AG09309 (cell line): ENCODE measurements at regions not wholly inside any gene's neighbourhood (a gene's known extent, or its start where the extent isn't known, plus 50 kb on each side); places are given as distances from the start of the nearest gene placed in this dataset.

Experiments
- DNase-seq: peaks from one replicate; pipeline ENCODE4 v3.0.0-alpha.2; 2010; ENCODE audit warnings: low read depth
- H3K4me3 ChIP-seq: 2 replicates; pipeline ENCODE4 v1.5.1; 2011; ENCODE audit warnings: mild to moderate bottlenecking, low read depth, low read length, moderate library complexity; ENCODE audit not compliant: control insufficient read depth
- CTCF ChIP-seq: IDR thresholded peaks from 2 replicates; pipeline ENCODE4 v1.5.1; 2011; ENCODE audit warnings: mild to moderate bottlenecking, low read depth, low read length, inconsistent platforms; ENCODE audit not compliant: insufficient read depth, control insufficient read depth; ENCODE audit errors: missing control alignments

GRCh38 chr22:27404441-27404840, 397.1 kb downstream of the MN1 start:
- no peak for TF ChIP-seq CTCF
- H3K4me3 ChIP-seq = no peak overlapping the region
- no peak for DNase-seq

- no peak for DNase-seq
- peak; percentile 86 for TF ChIP-seq CTCF
- no peak overlapping the region for H3K4me3 ChIP-seq
Observed at GRCh38 chr22:27405672-27406388, 395.7 kb downstream of the MN1 start.

DNA sequence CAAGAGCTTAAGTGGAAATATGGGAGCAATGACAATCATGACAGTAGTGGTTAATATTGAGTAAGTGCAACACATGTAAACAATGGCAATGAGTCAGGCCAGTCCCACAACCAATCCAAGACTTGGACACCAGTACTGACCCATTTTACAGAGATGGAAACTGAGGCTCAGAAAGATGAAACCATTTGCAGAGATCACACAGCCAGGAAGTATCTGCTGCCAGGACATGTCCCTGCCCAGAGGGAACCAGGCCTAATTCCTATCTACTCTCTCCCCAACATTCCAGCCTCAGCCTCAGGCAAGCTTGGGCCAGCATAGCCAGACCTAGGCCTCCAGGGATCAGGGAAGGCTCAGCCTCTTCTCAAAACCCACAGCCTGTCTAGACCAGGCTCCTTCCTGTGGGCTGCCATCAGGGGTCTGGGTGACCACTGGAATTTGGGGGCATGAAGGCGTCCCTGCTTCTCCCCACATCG, 395.1 kb downstream of the MN1 start:
- no peak for DNase-seq

GRCh38 chr22:27407369-27407985, 394.1 kb downstream of the MN1 start:
- DNase-seq = no peak
- H3K4me3 ChIP-seq = no peak overlapping the region
- no peak for TF ChIP-seq CTCF

More for the DNA sequence above, 395.1 kb downstream of the MN1 start:
- H3K4me3 ChIP-seq = no peak overlapping the region
- TF ChIP-seq CTCF = no peak

DNA sequence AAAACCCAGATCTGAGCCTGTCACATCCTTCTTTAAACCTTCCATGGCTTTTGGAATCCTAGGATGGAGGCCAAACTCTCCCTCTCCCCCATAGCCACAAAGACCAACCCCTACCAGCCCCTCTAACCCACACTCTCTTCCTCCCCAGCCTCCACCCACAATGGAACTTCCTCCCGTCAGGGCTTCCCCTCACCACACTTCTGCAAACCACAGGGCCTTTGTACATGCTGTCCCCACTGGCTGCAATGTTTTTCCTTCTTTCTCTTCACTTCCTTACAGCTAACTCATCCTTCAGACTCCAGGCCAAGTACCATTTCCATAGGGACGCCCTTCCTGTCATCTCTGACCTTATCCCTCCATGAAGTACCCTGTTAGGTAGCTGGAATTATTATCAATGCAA, 393.5 kb downstream of the MN1 start:
- no peak for DNase-seq
- no peak overlapping the region for H3K4me3 ChIP-seq
- no peak for TF ChIP-seq CTCF

GRCh38 chr22:27409299-27409698, 392.3 kb downstream of the MN1 start:
- no peak overlapping the region for H3K4me3 ChIP-seq
- TF ChIP-seq CTCF = peak; percentile 11

More at GRCh38 chr22:27409299-27409698, 392.3 kb downstream of the MN1 start:
- no peak for DNase-seq
